ENCODE measurements at regions not wholly inside any gene's neighbourhood (a gene's known extent, or its start where the extent isn't known, plus 50 kb on each side); places are given as distances from the start of the nearest gene placed in this dataset.

GRCh38 chr15:98342911-98343310 lies 305.4 kb upstream of the IGF1R start:
- TF ChIP-seq EP300 (IDR thresholded peaks at IDR 0.05; ENCODE audit: low read depth) (no peak), CTCF (IDR thresholded peaks at IDR 0.05) (no peak), POLR2AphosphoS5 (IDR thresholded peaks at IDR 0.05) (no peak), POLR2A (IDR thresholded peaks at IDR 0.05) (no peak)
- Histone ChIP-seq H3K36me3 (no peaks in the 10 kb centered on the region), H3K9me3 (no peaks in the 10 kb centered on the region), H3K27me3 (no peaks in the 10 kb centered on the region), H3K27ac (no peak overlapping the region), H3K4me1 (no peaks in the 10 kb centered on the region), H3K4me3 (no peak overlapping the region)
- intact Hi-C loops (cut with DNase I; ENCODE audit: low total_unique reads) (no loop called here), in situ Hi-C loops (cut with MboI; ENCODE audit: low pct_ligation_motif_present in 1 of 4, low pct_unique_long_range_greater_than_20kb in 1 of 4, low sequenced_read_pairs in 3 of 4) (no loop called here)
- no peak for DNase-seq
- 91 to 95% methylated on average over 3 of the region's 3 CpGs for WGBS, 2 donors (ENCODE audit: low coverage in 1 of 2)

- Histone ChIP-seq H3K4me1 (no peaks in the 10 kb centered on the region), H3K27me3 (no peaks in the 10 kb centered on the region), H3K9me3 (no peaks in the 10 kb centered on the region), H3K27ac (no peak overlapping the region), H3K4me3 (no peak overlapping the region), H3K36me3 (no peaks in the 10 kb centered on the region)
- intact Hi-C loops (cut with DNase I; ENCODE audit: low total_unique reads) (no loop called here), in situ Hi-C loops (cut with MboI; ENCODE audit: low pct_ligation_motif_present in 1 of 4, low pct_unique_long_range_greater_than_20kb in 1 of 4, low sequenced_read_pairs in 3 of 4) (no loop called here)
- WGBS, 2 donors (ENCODE audit: low coverage in 1 of 2), result 64 to 75% methylated on average over 1 to 2 of the region's 2 CpGs
- DNase-seq, result no peak
- no peak for TF ChIP-seq CTCF (IDR thresholded peaks at IDR 0.05)
- TF ChIP-seq POLR2AphosphoS5 (IDR thresholded peaks at IDR 0.05), result no peak
- no peak for TF ChIP-seq EP300 (IDR thresholded peaks at IDR 0.05; ENCODE audit: low read depth)
- no peak for TF ChIP-seq POLR2A (IDR thresholded peaks at IDR 0.05)
Measured at GRCh38 chr15:98344591-98344990, 303.7 kb upstream of the IGF1R start.

GRCh38 chr15:98347001-98347400 lies 301.3 kb upstream of the IGF1R start:
- Histone ChIP-seq H3K9me3 (no peaks in the 10 kb centered on the region), H3K27me3 (no peaks in the 10 kb centered on the region), H3K4me3 (no peak overlapping the region), H3K27ac (no peak overlapping the region), H3K4me1 (no peaks in the 10 kb centered on the region), H3K36me3 (no peaks in the 10 kb centered on the region)
- in situ Hi-C loops (cut with MboI; ENCODE audit: low pct_ligation_motif_present in 1 of 4, low pct_unique_long_range_greater_than_20kb in 1 of 4, low sequenced_read_pairs in 3 of 4) (no loop called here), intact Hi-C loops (cut with DNase I; ENCODE audit: low total_unique reads) (no loop called here)
- DNase-seq, result no peak
- 40 to 60% methylated on average over 1 to 7 of the region's 7 CpGs for WGBS, 2 donors (ENCODE audit: low coverage in 1 of 2)
- TF ChIP-seq CTCF (IDR thresholded peaks at IDR 0.05) (no peak), EP300 (IDR thresholded peaks at IDR 0.05; ENCODE audit: low read depth) (no peak), POLR2AphosphoS5 (IDR thresholded peaks at IDR 0.05) (no peak), POLR2A (IDR thresholded peaks at IDR 0.05) (no peak)

- Histone ChIP-seq H3K4me3 (no peak overlapping the region), H3K27me3 (no peaks in the 10 kb centered on the region), H3K27ac (no peak overlapping the region), H3K9me3 (no peaks in the 10 kb centered on the region), H3K36me3 (no peaks in the 10 kb centered on the region), H3K4me1 (no peaks in the 10 kb centered on the region)
- in situ Hi-C loops (cut with MboI; ENCODE audit: low pct_ligation_motif_present in 1 of 4, low pct_unique_long_range_greater_than_20kb in 1 of 4, low sequenced_read_pairs in 3 of 4) (no loop called here), intact Hi-C loops (cut with DNase I; ENCODE audit: low total_unique reads) (no loop called here)
- DNase-seq, result no peak
- TF ChIP-seq CTCF (IDR thresholded peaks at IDR 0.05), result no peak
- TF ChIP-seq POLR2AphosphoS5 (IDR thresholded peaks at IDR 0.05), result no peak
- no peak for TF ChIP-seq POLR2A (IDR thresholded peaks at IDR 0.05)
- TF ChIP-seq EP300 (IDR thresholded peaks at IDR 0.05; ENCODE audit: low read depth), result no peak
- 76 to 88% methylated on average over 4 to 7 of the region's 7 CpGs for WGBS, 2 donors (ENCODE audit: low coverage in 1 of 2)
Measured at GRCh38 chr15:98347866-98348265, 300.5 kb upstream of the IGF1R start.
